Hematopoietic multipotent progenitor cell treated with erythropoietin and hydrocortisone succinate and interleukin-3 and kit ligand, for 15 days (in vitro differentiated cells): ENCODE measurements at regions not wholly inside any gene's neighbourhood (a gene's known extent, or its start where the extent isn't known, plus 50 kb on each side); places are given as distances from the start of the nearest gene placed in this dataset.

ENCODE experiments used
- DNase-seq: peaks from one replicate; pipeline ENCODE4 v3.0.0-alpha.2; 2015; ENCODE audit warnings: low spot score

DNA sequence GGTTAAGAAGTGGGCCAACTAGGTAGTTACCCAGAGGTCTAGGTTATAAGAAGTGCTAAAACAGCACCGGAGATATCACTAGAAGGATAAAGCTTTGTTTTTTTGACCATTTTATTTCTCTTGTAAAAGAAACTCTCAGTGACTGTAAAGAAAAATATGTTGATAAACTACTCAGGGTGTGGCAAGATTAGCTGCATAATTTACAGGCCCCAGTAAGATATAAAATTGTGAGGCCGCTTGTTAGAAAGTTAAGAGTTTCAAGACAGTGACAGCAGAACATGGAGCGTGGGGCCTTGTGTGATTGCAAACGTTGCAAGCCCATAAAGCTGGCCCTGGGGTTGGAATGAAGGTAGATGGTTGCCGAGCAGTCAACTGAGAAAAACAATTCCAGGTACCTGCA lies 263.7 kb upstream of the EEF2KMT start:
- no peak for DNase-seq

DNA sequence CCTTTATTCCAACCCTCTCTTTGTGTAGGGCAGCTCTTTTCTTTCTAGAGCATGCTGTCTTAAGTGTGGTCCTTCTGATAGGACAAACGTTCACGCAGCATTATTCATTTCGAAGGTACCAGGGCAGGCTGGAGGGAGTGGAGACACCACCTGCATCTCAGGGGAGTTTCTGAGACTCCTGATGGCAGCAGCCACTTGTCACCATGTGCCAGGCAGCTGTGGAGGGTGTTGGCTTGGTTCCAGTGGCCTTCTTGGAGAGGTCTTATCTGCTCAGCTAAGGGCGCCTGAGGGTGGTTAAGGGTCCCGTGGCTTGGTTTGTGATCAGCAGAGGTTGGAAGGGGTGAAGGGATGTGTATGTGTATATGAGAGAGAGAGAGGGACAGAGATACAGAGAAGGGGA lies 257.1 kb upstream of the EEF2KMT start:
- no peak for DNase-seq

DNA sequence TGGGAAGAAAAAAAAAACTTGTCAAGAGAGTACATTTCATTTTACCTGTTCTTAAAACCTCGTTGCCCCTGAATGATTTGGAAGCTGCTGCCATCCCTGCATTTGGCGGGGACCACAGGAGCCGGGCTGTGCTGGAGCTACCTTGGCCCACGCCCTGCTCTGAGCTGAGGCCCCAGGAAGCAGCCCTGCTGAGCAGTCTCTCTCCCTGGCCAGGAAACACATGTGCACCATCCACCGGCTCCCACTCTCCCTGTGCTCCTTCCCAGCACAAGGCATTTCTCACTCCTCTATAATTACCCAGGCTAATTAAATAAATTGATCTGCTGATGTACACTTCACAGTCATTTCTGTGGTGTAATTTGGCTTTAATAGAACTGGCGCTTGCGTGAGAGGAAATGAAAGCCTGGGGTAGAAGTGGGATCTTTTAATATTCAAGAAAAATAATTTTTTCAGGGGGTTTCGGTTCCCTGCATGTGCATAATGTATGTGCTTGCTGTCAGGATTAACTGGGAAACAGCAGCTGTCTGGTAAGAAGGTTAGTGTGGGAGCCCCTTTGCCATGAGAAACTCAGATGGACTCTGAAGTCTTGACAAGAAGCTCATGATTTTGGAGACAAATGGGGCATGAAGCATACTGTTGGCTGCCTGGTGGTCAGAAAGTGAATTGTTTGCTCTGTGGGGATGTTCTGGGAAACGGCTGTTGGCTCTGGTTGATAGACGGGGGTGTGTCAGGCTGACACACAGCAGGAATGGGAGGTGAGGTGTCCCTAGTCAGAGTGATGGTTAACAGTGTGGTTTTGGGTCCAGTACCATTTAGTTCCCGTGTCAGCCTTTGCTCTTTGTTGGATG lies 252.3 kb upstream of the EEF2KMT start:
- DNase-seq: no peak

DNA sequence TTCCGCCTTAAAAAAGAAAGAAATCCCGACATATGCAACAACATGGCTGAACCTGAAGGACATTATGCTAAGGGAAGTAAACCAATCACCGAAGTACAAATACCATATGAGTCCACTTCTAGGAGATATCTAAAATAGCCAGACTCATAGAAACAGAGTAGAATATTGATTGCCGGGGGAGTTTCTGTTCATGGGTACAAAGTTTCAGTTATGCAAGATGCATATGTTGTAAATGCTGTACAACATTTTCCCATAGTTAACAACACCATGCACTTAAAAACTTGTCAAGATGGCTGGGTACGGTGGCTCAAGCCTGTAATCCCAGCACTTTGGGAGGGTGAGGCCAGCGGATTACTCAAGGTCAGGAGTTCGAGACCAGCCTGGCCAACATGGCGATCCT lies 251.5 kb upstream of the EEF2KMT start:
- no peak for DNase-seq

DNA sequence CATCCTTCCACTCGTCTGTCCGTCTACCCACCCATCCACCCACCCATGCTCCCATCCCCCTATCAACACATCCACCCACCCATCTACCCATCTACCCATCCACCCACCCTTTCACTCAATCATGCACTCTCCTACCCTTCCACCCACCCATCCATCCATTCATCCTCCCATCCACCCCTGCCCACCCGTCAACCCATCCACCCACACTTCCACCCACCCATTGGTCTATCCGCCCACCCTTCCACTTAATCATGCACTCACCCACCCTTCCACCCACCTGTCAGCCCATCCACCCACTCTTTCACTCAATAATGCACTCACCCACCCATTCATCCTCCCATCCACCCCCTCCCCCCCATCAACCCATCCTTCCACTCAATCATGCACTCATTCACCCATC lies 250.0 kb upstream of the EEF2KMT start:
- no peak for DNase-seq

DNA sequence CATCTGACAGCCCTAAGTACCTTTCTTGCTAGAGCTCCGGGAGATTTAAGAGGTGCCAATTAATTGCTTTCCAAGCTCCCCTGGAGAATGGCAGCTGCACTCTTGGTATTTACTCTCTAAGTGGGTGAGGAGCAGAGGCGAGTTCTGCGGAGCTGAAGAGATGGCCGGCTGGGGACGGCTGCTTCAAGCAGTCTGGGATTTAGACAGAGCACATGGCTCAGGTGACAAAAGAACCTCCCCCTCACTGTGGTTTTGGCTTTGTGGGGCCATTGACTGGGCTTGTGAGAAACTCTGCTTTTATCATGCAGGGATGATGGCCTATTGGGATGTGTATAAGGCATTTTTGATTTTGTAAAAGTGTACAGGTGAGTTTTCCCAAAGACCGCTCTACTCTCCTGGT lies 239.3 kb upstream of the EEF2KMT start:
- no peak for DNase-seq

DNA sequence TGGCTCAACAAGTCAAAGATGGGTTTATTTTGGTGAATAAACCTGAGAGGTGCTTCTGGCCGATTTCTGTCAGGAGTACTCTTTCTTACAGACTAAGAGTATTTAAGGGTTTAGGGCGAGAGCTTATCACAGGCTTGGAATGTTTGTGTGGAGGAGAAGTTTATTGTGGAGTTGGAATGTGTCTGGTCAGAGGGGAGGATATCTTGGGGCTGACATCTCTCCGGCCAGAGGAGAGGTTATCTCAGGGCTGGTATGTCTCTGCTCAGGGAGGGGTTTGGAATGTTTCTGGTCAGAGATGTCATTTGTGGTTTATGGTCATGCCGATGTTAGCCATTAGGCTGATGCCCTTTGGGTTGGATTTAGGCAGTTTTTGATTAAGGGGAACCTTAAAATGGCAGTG lies 236.4 kb upstream of the EEF2KMT start:
- no peak for DNase-seq

DNA sequence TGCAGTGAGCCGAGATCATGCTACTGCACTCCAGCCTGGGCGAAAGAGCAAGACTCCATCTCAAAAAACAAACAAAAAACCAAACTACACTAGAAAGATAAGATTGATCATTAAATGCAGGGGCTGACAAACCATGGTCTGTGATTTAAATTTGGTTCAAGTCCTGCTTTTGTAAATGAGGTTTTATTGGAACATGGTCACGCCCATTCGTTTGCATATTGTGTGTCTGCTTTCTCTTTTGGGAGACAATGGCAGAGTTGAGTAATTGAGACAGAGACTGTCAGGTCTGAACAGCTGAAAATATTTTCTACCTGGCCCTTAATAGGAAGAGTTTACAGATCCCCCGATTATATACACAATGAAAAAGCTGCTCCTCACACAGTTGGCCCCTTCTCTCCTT lies 235.5 kb upstream of the EEF2KMT start:
- DNase-seq: no peak

DNA sequence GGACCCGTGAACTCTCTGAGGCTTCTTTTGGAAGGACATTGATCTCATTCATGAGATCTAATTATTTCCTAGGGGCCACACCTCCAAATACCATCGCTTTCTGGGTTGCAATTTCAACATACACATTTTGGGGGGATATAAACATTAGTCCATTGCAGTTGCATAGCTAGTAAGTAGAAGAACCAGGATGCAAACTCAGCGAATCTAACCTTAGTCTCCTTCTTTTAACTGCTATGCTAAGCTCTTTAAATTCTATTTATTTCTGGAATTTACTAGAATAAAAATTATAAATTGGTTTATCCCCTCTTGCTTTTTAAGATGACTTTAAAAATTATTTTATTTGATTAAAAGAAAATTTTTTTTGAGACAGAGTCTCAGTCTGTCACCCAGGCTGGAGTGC lies 232.5 kb upstream of the EEF2KMT start:
- DNase-seq: no peak

DNA sequence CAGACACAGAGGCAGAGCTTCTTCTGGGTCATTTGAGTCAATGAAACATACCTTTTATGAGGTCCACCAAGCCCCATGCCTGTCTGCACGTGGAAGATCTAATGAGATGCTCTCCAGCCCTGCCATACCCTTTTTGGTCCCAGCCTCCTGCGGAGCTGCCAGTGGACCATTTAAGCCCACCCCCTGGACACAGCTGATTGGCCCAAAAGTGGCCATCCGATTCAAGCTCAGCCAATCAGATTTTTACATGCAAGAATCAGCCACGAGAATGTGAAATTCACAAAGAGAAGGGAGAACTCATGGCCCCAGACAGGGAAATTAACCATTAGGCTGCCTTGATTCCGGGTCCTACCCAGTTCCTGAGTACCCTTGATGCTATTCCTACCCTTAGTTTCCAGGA lies 231.0 kb upstream of the EEF2KMT start:
- DNase-seq: no peak

DNA sequence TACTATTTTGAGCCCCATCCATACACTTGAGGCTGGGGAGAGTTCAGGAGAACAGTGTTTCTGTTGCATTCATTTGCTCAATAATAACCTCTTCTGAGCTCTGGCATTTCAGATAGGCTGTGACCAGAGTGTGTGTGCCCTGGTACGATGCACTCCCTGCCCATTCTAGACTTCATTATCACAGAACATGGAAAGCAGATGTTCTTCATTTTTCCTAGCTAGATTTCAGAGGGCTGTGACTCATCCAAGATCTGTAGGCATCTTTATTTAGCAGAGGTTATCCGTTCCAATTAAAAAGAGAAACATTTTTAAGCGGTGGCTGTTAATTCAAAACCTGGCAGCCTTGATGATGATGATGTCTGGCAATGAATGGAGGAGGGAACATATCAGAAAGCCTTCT lies 228.8 kb upstream of the EEF2KMT start:
- no peak for DNase-seq

DNA sequence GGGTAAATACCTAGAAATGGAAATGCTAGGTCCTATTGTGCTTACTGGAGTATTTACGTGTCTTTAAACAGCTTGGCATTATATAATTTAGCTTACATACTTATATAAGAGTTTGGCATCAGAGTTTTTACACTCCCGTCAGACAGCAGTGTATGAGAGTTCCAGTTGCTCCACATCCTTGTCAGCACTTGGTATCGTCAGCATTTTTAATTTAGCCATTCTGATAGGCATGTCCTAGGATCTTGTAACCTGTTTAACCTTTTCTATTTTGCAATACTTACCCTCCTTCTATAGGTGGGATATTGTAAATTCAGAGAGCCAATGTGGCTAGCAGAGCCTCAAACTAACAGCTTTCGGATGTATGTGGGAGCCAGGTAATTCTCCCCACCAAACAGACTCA lies 228.3 kb upstream of the EEF2KMT start:
- DNase-seq: no peak

DNA sequence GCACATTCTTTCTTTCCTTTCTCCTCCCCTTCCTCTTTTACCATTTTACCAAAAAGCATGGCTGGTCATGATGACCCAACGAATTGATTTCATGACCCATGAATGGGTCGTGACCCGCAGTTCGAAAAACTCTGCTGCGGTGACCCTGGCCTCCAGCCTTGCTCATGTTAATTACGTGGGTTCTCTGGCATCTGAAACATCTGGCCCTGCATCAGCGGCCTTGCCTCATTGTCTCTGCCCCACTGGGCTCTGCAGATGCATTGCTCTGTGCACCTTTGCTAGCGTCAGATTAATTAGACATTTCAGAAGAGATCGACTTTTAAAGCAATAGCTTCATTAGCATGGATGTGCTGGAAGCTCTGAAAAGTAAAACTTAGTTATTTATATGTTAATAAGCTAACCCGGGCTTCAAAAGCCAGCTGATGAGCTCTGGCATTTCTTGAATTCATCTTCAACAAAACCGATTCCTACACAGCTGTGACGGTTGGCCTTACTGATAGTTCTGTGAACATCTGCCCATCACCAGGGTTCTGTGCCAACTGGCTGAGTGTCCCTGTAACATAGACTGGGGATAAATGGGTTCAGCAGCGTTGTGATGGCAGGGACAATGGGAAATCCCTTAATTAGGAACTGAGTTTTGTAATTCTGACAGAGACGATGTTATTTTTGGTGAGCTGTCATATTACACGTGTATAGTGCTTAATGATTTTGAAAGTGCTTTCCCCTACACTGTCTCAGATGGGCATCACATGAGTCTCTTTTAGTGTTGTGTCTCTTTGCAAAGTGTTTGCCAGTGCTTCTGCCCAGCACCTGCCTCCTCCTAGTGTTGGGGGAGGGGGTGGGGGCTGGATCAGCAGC lies 225.9 kb upstream of the EEF2KMT start:
- no peak for DNase-seq

DNA sequence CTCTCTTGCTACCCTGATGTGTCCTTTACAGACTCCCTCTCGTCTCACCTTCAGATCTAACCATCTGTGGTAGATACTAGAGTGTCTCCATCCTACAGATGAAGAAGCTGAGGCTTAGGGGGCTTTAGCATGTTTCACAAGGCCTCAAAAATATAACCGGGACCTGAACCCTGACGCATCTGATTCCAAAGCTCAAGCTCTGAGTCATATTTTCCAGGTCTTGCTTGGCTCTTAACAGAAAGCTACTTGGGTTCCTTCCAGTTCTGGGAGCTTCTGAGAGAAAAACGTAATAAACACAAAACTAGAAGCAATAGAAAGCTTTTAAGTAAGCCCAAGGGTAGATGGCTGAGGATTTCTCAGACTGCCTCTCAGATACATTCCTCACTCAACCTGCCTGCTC lies 224.3 kb upstream of the EEF2KMT start:
- DNase-seq: no peak

DNA sequence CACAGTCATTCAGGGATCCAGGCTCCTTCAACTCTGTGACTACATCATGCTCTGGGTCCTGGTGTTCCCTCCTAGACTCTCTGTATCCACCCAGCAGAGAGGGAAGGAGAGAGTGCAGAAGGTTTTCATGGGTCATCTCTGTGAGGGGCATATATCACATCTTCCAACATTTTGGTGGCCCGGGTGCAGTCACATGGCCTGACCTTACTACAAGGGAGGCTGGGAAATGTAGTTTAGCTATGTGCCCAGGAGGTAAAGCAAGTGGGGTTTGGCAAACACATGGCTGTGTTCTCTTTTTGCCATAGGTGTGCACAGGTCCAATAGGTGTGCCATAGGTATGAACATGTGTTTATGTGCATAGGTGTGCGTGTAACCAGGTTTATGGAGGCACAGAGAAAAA lies 222.2 kb upstream of the EEF2KMT start:
- no peak for DNase-seq

DNA sequence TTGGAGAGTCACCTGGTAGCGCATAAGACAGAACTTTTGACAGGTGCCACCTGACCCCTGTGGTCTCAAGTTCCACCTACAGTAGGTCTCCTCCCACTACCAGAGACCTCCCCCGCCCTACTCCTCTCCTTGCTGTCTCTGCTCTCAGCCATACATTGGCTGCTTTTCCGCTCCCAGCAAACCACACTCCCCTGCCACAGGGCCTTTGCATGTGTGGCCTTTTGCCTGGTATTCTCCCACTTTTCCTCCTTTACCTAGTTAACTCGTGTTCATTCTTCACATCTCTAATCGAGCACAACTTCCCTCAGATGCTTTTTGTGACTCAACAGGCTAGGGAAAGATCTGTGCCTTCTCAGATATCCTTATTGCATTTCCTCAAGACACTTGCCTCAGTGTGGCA lies 218.3 kb upstream of the EEF2KMT start:
- DNase-seq: no peak

DNA sequence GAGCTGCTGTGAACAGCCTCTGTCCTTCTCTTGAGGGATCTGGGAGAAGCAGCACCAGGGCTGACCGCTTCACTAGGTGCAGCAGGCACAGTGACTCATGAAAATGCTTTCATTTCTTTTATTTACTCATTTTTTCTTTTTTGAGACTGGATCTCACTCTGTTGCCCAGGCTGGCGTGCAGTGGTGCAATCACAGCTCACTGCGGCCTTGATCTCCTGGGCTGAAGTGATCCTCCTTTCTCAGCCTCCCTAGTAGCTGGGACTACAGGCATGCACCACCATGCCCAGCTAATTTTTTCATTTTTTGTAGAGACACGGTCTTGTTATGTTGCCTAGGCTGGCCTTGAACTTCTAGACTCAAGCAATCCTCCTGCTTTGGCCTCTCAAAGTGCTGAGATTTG lies 216.8 kb upstream of the EEF2KMT start:
- DNase-seq: no peak

DNA sequence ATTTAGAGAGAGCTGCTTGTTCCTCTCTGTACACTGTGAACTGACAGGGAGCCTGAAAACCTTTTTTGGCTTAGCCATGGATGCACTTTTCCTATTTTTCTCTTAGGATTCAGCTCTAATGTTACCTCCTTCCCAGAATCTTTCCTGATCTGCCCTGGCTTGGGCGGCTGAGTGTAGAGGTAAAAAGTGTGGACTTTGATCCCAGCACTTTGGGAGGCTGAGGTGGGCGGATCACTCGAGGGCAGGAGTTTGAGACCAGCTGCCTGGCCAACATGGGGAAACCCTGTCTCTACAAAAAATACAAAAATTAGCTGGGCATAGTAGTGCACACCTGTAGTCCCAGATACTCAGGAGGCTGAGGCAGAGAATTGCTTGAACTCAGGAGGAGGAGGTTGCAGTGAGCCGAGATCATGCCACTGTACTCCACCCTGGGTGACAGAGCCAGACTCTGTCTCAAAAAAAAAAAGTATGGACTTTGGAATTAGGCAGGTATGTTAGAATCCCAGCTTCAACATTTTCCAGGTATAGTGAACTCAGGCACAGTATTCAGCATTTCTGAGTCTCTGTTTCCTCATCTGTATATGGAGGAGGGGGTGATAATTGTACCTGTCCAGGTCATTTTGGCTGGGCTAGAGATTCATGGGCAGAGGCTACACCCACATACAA lies 212.5 kb upstream of the EEF2KMT start:
- no peak for DNase-seq

DNA sequence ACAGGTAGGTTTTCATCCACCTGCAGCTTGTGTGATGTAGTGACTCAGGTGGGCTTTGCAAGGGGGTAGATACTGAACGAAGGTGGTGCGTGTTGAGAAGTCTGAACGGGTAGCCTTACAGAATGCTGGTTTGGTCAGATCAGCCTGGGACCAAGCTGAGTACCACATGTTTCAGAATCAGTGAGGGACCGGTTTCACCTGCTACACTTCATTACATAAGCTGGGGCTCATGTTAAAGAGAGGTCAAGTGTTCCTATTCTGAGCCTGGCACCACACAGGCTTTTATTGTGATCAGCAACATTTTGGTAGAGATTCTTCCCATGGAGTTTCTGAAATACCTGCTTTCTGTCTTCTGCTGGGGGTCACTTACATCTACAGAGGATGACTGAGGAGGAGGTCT lies 207.4 kb upstream of the EEF2KMT start:
- no peak for DNase-seq

DNA sequence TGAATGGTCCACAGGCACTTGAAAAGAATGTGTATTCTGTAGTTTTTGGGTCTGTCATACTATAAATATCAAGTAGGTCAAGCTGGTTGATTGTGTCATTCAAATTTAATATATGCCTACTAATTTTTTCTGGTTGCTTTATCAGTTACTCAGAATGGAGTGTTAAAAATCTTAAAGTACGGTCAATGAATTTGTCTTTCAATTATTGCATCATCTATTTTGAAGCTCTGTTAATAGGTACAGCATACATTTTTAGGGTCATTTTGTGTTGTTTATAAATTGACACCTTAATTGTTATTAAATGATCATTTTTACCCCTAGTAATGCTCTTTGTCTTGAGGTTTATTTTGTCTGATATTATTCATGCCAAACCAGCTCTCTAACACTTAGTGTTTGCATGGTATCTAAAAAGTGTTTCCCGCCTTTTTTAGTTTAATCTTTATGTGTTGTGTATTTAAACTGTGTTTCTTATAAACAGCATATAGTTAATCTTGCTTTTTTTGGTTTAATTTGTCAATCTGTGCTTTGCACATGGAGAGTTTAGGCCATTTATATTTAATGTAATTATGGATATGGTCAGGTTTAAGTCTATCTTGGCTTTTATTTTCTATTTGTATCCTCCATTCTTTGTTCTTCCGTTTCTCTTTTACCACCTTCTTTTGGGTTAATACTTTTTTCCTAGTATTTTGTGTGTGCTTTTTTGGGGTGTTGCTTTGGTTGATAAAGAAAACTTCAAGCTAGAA lies 204.9 kb upstream of the EEF2KMT start:
- DNase-seq: no peak

DNA sequence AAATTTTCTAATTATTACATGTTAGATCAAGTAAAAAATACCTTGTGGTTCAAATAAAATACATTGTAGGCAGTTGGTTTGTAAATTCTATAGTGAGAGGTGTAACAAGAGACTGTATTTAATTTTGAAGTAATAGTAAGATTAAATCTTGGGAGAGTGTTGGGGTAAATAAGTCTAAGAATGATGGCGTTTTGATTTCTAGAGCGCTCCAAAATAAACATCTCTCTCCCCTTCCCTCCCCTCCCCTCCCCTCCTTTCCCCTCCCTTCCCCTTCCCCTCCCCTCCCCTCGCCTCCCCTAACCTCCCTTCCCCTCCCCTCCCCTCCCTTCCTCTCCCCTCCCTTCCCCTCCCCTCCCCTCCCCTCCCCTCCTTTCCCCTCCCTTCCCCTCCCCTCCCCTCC lies 200.6 kb upstream of the EEF2KMT start:
- DNase-seq: no peak

DNA sequence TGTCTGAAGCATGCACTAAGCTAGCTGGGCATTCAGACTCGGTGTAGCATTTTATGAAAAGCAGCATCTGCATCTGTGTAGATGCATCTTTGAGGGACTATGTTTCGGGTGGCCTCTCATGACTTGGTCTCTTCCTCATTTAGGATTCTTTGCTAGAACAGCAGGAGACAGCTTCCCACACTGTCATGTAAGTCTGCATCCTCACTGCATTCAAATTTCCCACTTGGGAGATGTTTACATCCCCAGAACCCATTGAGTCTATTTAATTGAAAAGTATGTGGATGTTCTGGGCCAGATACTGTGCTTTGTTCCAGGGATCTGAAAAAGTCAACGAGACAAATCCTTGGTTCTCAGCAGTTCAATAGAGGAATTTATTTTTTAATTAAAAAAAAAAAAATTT lies 198.6 kb upstream of the EEF2KMT start:
- no peak for DNase-seq
